CD14-positive monocyte (primary cell): ENCODE measurements at regions not wholly inside any gene's neighbourhood (a gene's known extent, or its start where the extent isn't known, plus 50 kb on each side); places are given as distances from the start of the nearest gene placed in this dataset.

Source experiments
- DNase-seq, 3 donors: peaks; one replicate each; pipeline ENCODE4 v3.0.0-alpha.2; 2011 to 2022
- H2AFZ ChIP-seq: 2 replicates; pipeline ENCODE4 v1.6.0; 2012; ENCODE audit warnings: mild to moderate bottlenecking, low read depth, low read length, inconsistent platforms; ENCODE audit not compliant: insufficient read depth, poor library complexity, severe bottlenecking
- H3K27ac ChIP-seq, 2 donors: 1 replicate in 1 of 2; 2 replicates in 1 of 2; pipeline ENCODE4 v1.5.1; 2012 to 2013; ENCODE audit warnings: low read length in 2 of 2, control low read depth in 1 of 2, inconsistent platforms in 1 of 2, low read depth in 1 of 2, mild to moderate bottlenecking in 1 of 2
- H3K27me3 ChIP-seq, 2 donors: one replicate each; pipeline versions ENCODE4 v1.6.0 to v1.6.1; 2011 to 2013; ENCODE audit warnings: low read length in 2 of 2; ENCODE audit not compliant: control insufficient read depth in 2 of 2, insufficient read depth in 2 of 2
- H3K36me3 ChIP-seq, 2 donors: replicated peaks in 1 of 2; 1 replicate in 1 of 2; 2 replicates in 1 of 2; pipeline versions ENCODE4 v1.5.1 to v1.6.1; 2012 to 2013; ENCODE audit warnings: low read length in 2 of 2, control low read depth in 1 of 2, inconsistent platforms in 1 of 2, mild to moderate bottlenecking in 1 of 2; ENCODE audit not compliant: insufficient read depth in 2 of 2, control insufficient read depth in 1 of 2
- H3K4me1 ChIP-seq, 2 donors: 1 replicate in 1 of 2; 2 replicates in 1 of 2; pipeline versions ENCODE4 v1.5.1 to v1.6.1; 2012 to 2013; ENCODE audit warnings: low read length in 2 of 2, control low read depth in 1 of 2, inconsistent platforms in 1 of 2, mild to moderate bottlenecking in 1 of 2, moderate library complexity in 1 of 2; ENCODE audit not compliant: insufficient read depth in 2 of 2, control insufficient read depth in 1 of 2
- H3K4me2 ChIP-seq: replicated peaks from 2 replicates; pipeline ENCODE3; 2012; ENCODE audit warnings: low read length, moderate library complexity, mild to moderate bottlenecking; ENCODE audit not compliant: poor library complexity, severe bottlenecking; ENCODE audit errors: extremely low read depth
- H3K4me3 ChIP-seq, 3 experiments: fragments of 200-600 bp in 1 of 3; sonication (generic) in 1 of 3; replicated peaks in 1 of 3; 1 replicate in 2 of 3; 2 replicates in 1 of 3; pipeline ENCODE4 v1.5.1; 2011 to 2013; ENCODE audit warnings: low read length in 3 of 3, mild to moderate bottlenecking in 3 of 3, control low read depth in 2 of 3, low read depth in 2 of 3, inconsistent platforms in 1 of 3, moderate library complexity in 1 of 3
- H3K79me2 ChIP-seq: 2 replicates; pipeline ENCODE4 v1.6.0; 2012; ENCODE audit warnings: mild to moderate bottlenecking, control low read depth, inconsistent platforms, low read length, moderate library complexity; ENCODE audit not compliant: insufficient read depth
- H3K9ac ChIP-seq: 2 replicates; pipeline ENCODE4 v1.6.0; 2017; ENCODE audit warnings: low read length, mild to moderate bottlenecking; ENCODE audit not compliant: insufficient read depth, poor library complexity, severe bottlenecking
- H3K9me3 ChIP-seq, 2 donors: replicated peaks in 1 of 2; 1 replicate in 1 of 2; 2 replicates in 1 of 2; pipeline versions ENCODE4 v1.5.1 to v1.6.1; 2012 to 2013; ENCODE audit warnings: low read length in 2 of 2, control low read depth in 1 of 2; ENCODE audit not compliant: control insufficient read depth in 1 of 2, insufficient read depth in 1 of 2
- H4K20me1 ChIP-seq: 2 replicates; pipeline ENCODE4 v1.6.0; 2012; ENCODE audit warnings: mild to moderate bottlenecking, low read length, control low read depth, moderate library complexity; ENCODE audit not compliant: insufficient read depth
- H3K27ac Mint-ChIP-seq, 7 donors: one replicate each; pipeline ENCODE4 v1.8.0; 2020; ENCODE audit warnings: mild to moderate bottlenecking in 7 of 7, mixed read lengths in 7 of 7, moderate library complexity in 6 of 7, inconsistent platforms in 2 of 7
- H3K27me3 Mint-ChIP-seq, 3 donors: one replicate each; pipeline ENCODE4 v1.8.0; 2021 to 2022; ENCODE audit warnings: low read depth in 3 of 3, mild to moderate bottlenecking in 3 of 3, mixed read lengths in 3 of 3, moderate library complexity in 3 of 3, inconsistent platforms in 1 of 3
- H3K36me3 Mint-ChIP-seq, 2 donors: one replicate each; pipeline ENCODE4 v1.8.0; 2020; ENCODE audit warnings: mixed read lengths in 2 of 2, inconsistent platforms in 1 of 2, mild to moderate bottlenecking in 1 of 2
- H3K4me1 Mint-ChIP-seq: one replicate; pipeline ENCODE4 v1.8.0; 2020; ENCODE audit warnings: mild to moderate bottlenecking, mixed read lengths
- H3K4me3 Mint-ChIP-seq, 2 donors: one replicate each; pipeline ENCODE4 v1.8.0; 2020; ENCODE audit warnings: mild to moderate bottlenecking in 2 of 2, mixed read lengths in 2 of 2, moderate library complexity in 1 of 2
- H3K9me3 Mint-ChIP-seq, 7 donors: one replicate each; pipeline ENCODE4 v1.8.0; 2020 to 2022; ENCODE audit warnings: mixed read lengths in 7 of 7, mild to moderate bottlenecking in 6 of 7, moderate library complexity in 6 of 7, inconsistent platforms in 2 of 7
- CTCF ChIP-seq: fragments of 200-600 bp; IDR thresholded peaks from one replicate; pipeline ENCODE4 v1.8.0; 2022; ENCODE audit warnings: antibody characterized with exemption, mild to moderate bottlenecking
- WGBS: methylation state at CpG from one replicate; pipeline ENCODE4 v1.1.5; 2013; ENCODE audit warnings: missing lambda C conversion rate; ENCODE audit not compliant: insufficient coverage; 5-methylcytosine and 5-hydroxymethylcytosine counted together
- intact Hi-C, 2 donors: fragments of 100-400 bp; cut with micrococcal nuclease; formaldehyde crosslinking; loops; one replicate each; pipeline versions ENCODE4 v1.15.0 to v1.15.1; 2023

- no peaks in the 10 kb centered on the region for H3K27me3 Mint-ChIP-seq
- no peak overlapping the region for H2AFZ ChIP-seq
Measured at GRCh38 chr3:159896543-159896942, 92.1 kb upstream of the IL12A start.

GRCh38 chr3:159897331-159898075, 91.1 kb upstream of the IL12A start:
- TF ChIP-seq CTCF: no peak
- Mint-ChIP-seq H3K27me3 (no peaks in the 10 kb centered on the region), H3K9me3 (no peaks in the 10 kb centered on the region), H3K4me3 (no peak overlapping the region), H3K4me1 (peaks cover 11% of the 10 kb centered on the region), H3K27ac (no peak overlapping the region), H3K36me3 (no peaks in the 10 kb centered on the region)
- H2AFZ ChIP-seq: no peak overlapping the region
- DNase-seq: no peak
- no peaks in the 10 kb centered on the region for H4K20me1 ChIP-seq
- no peak overlapping the region for H3K4me3 ChIP-seq
- peaks cover 8 to 14% of the 10 kb centered on the region in 2 donors for H3K4me1 ChIP-seq
- H3K4me2 ChIP-seq: no peak overlapping the region
- no peak overlapping the region for H3K27ac ChIP-seq
- H3K36me3 ChIP-seq: no peaks in the 10 kb centered on the region
- H3K27me3 ChIP-seq: no peaks in the 10 kb centered on the region
- H3K79me2 ChIP-seq: no peaks in the 10 kb centered on the region
- intact Hi-C loops: no loop called here
- WGBS: 100% methylated on average over 1 of the region's 5 CpGs
- H3K9ac ChIP-seq: no peak overlapping the region
- H3K9me3 ChIP-seq: no peaks in the 10 kb centered on the region

More at GRCh38 chr3:159896543-159896942, 92.1 kb upstream of the IL12A start:
- intact Hi-C loops: no loop called here
- Histone ChIP-seq H3K36me3 (no peaks in the 10 kb centered on the region), H3K4me2 (no peak overlapping the region), H3K27me3 (no peaks in the 10 kb centered on the region), H3K9me3 (no peaks in the 10 kb centered on the region), H3K9ac (no peak overlapping the region), H3K4me1 (peaks cover 5 to 18% of the 10 kb centered on the region in 2 donors), H4K20me1 (no peaks in the 10 kb centered on the region), H3K27ac (no peak overlapping the region), H3K4me3 (no peak overlapping the region), H3K79me2 (no peaks in the 10 kb centered on the region)
- peaks cover 15% of the 10 kb centered on the region for H3K4me1 Mint-ChIP-seq
- no peaks in the 10 kb centered on the region for H3K9me3 Mint-ChIP-seq
- no peaks in the 10 kb centered on the region for H3K36me3 Mint-ChIP-seq
- DNase-seq: no peak
- H3K4me3 Mint-ChIP-seq: no peak overlapping the region
- TF ChIP-seq CTCF: no peak
- H3K27ac Mint-ChIP-seq: no peak overlapping the region
- WGBS: no CpG with 5 or more reads among the region's 1 CpG
